NCI-H2227 treated with DMSO at 0.1 percent for 48 hours (cell line): ENCODE measurements at regions not wholly inside any gene's neighbourhood (a gene's known extent, or its start where the extent isn't known, plus 50 kb on each side); places are given as distances from the start of the nearest gene placed in this dataset.
A peak's percentile ranks its signal among the peaks of the same experiment; 100 is the strongest.

Source experiments
- DNase-seq: peaks from one replicate; lab custom pipeline; 2025; lab: John Stamatoyannopoulos, UW

DNA sequence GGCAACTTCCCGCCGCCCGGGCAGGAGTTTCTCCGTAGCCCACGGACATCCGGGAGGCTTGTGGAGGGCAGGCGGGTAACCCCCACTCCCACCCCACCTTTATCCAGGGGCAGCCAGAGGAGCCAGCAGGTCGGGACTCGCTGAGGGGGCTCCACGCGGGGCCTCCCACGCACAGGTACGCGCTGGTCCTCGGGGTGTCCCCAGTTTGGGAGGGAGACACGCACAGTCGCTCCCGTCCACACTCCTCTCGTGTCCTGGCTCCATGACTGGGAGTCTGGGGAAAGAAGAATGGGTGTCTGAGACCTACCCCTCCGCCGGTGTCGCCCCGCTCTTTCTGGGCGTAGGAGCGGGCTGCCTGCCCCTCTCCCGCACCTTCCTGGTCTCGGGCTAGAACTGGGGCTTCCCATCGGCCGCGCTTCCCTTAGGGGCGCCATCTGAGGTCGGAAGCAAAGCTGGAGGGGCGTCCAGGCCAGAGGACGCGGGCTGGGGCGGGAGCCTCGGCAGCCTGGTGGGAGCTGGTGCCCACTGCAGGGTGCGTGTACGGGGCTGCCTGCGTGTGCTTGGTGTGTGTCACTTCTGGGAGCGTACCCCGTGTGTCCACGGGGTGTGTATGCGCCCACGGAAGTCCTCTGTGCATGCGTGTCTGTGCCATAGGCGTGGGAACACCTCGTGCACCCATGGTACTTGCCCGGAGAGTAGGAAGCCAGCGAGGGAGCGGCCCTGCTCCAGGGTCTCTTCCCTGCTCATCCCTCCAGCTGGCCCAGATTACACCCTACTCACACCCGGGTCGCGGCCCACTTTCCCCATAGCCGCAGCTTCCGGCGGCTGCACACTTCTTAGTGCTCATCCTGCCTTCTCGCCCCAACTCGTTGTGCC lies 73.0 kb upstream of the LEP start:
- no peak for DNase-seq

DNA sequence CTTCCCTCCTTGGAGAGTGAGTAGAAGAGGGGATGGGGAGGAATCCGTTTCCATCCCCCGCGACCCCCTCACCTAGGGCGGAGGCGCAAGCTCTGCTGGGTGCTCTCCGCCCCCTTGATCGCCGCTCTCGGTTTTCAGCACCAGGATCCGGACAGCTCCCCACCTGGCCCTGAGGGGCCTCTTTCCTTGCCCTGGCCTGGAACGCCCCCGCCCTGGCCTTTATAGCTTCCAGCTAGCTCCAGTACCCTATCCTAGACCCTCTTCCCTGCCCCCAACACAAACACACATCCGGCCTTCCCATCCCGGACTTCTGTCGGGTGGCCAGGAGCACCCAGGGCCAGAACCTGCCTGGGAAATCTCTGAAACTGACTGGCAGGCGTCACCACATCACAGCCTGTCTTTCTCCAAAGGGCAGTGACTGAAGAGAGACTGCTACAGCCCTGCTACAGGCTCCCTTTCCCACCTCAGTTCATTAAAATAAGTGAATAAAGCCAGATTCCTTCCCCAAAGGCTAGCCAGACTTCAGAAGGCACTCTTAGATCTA lies 72.3 kb upstream of the LEP start:
- DNase-seq = no peak

DNA sequence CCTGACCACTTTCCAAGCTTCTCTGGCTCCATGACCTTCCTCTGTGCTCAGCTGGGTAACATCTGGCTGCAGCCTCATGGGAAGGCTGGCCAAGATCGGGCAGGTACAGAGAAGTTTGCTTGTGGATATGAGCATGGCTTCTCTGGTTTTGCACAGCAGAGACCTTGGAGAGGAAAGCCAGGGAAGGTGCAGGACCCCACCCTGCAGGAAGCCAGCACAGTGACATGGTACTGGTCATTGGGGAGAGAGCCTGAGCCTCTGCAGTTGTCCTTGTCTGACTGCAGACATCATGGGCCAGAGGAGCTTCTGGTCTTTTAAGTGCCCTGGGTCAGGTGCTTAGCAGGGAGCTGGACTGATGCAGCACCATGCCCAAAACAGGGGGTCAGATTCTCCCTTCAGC lies 70.6 kb upstream of the LEP start:
- DNase-seq = no peak

DNA sequence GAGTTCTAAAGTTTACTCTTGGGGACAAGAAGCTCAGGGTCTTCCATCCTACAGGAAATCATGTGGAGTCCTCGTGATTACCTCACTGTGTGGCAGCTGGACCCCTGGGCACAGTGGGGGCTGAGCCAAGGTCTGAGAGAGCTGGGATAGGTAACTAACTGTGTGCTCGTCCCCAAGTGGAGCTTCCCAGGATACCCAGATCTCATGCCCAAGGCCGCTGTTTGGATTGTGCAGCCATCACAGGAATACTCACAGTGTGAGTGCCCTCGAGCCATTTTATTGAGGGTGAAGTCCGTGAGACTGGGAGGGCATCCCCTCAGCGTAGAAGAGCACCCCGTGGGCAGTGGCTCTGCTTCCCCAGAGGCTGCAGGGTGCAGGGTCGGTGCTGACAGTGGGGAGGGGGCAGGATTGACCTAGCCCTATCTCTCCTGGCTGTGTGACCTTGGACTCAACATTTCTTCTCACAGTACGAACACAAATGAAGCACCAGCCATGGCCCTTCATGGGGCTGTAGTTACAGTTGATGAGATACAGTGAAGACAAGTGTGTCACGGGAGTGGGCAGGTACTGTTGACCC lies 69.6 kb upstream of the LEP start:
- DNase-seq = no peak

DNA sequence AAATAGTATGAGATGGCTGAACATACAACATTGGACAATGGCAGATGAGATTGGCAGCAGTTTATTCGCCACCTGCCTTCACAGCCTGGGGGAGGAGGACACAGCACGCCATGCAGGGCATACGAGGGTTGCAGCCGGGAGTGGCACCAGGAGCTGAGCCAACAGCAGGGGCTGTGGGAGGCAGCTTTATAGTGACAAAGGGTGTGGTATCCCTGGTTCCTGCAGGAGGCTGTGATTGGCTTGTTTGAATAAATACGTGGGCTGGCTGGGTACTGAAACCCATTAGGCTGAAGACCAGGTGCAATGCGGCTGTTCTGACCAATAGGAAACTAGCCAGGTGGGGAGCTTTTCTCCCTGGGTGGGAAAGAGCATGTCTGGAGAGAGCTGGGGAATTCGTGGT lies 68.9 kb upstream of the LEP start:
- no peak for DNase-seq

DNA sequence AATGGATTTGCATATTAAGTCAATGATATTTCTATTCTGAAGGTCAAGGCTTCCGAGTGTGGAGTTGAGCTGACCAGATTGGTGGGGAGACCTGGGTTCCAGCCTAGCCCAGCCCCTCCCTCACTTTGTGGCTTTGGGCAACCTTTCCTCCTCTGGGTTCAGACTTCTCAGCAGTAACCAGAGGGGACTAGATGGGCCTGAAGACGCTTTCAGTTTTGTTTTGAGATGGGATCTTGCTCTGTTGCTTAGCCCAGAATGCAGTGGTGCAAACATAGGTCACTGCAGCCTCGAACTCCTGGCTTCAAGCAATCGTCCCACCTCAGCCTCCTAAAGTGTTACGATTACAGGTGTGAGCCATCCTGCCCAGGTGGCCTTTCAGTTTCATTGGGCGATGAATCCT lies 68.1 kb upstream of the LEP start:
- DNase-seq = no peak

DNA sequence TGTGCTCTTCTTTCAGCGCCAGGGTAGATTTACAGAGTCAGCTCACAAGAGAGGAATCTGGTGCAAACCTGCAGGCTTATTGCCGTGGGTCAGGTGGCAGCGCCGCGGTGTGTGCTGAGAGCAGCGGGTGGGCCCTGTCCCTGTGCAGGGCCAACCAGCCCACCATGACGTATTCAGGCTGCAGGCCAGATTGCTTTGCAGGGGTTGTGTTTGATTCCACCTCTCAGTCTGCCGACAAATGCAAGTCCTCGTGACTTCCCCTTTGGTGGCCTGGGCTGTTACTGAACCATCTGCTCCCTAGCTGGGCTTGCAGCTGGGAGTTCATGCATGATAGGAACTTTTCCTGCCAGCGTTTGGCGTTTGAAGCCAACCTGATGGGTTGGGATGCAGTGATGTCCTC lies 66.7 kb upstream of the LEP start:
- DNase-seq = no peak

DNA sequence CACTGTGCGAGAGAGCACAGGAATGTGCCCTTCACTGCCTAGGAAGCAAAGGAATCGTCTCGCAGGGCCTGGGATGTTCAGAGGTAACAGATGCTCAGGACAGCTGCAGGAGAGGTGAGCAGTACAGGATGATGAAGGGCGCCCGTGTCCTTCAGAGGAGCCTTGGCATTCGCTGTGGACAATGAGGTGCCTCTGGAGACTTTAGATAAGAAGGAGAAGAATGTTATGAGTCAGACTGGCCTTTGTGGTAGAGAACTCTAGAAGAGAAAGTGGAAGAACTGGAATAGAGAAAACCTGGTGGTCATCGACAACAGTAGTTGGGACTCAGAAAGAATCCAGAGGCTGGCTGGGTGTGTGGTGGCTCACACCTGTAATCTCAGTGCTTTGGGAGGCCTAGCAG lies 64.4 kb upstream of the LEP start:
- DNase-seq = no peak

DNA sequence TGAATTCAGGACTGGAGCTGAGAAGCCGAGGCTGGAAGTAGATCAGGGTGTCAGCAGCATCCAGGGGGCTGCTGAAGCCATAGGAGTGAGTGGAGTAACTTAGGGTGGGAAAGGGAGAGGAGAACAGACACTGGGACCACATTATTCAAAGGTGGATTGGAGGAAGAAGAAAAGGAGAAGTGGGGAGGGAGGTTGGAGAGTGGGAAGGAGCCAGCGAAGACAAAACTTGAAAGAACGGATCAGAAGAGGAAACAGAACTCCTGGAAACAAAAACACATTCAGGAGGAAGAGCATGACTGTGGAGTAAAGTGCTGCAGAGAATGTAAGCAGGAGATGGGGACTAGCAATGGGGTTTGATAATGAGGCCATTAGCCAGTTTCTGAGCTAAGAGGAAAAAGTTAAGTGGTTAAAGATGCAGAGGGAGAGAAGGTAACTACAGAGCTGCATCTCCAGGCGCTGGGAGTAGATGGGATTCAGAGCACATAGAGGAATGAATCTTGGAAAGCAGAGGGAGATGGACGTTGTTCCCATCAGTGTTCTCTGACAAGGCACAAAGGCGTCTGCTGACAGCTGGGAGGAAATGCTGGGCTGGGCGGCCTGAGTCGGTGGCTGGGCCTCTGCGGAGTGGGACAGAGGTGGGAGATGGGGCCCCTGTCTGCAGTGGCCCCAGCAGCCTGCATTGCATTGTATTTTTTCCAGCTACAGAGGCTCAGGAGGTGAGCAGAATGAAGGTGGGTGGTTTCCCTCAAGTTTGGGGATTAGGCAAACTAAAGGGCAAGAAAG lies 63.1 kb upstream of the LEP start:
- DNase-seq = no peak

DNA sequence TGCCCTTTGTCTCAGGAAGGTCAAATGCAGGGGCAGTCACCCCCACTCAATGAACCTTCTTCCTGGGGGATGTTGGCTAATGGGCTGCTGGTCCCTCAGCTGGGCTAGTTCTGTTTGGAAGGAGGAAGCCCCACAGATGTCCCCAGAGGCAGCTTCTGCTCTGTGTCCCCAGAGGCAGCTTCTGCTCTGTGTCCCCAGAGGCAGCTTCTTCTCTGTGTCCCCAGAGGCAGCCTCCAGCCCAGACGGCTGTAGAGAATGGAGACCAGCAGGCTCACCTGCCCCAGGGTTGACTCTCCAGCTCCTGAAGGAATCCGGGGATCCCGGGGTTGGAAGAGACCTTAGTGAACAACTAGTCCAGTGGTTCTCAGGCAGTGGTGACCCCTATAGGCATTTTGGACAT lies 62.5 kb upstream of the LEP start:
- no peak for DNase-seq

DNA sequence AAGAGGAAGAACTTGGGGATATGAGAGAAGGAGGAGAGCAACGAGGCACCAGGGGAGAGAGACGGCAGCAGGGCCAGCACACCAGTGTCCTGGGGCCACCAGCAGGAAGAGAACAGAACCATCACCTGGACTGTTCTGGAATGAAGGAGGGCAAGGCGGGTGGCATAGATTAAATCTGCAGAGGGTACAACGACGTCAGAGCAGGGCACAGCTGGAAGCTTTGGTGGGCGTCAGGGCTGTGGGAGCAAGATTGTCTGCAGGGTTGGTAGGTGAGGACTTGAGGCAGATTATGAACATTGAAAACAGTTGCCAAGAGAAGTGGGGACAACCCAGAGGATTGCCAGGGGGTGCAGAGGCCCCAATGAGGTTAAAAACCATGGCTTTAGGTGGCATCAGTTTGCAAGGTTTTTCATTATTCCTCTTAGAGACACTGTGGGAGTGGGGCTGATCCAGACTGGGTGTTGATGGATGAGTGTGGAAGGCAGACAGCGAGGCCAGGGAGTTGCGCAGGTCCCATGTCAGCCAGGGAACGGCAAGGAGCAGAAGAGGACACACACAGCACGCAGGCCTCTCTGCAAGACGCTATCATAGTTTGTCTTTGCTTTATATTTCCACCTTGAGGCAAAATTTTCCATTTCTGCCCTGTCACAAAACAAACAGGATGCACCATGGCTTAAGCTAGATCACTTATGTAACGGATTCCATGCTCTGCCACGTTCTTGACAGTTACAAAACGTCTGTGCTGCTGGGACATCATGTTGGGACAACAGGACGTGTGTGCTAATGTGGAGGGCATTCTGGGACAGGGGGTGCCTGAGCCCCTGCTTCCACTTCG lies 52.5 kb upstream of the LEP start:
- DNase-seq = no peak

DNA sequence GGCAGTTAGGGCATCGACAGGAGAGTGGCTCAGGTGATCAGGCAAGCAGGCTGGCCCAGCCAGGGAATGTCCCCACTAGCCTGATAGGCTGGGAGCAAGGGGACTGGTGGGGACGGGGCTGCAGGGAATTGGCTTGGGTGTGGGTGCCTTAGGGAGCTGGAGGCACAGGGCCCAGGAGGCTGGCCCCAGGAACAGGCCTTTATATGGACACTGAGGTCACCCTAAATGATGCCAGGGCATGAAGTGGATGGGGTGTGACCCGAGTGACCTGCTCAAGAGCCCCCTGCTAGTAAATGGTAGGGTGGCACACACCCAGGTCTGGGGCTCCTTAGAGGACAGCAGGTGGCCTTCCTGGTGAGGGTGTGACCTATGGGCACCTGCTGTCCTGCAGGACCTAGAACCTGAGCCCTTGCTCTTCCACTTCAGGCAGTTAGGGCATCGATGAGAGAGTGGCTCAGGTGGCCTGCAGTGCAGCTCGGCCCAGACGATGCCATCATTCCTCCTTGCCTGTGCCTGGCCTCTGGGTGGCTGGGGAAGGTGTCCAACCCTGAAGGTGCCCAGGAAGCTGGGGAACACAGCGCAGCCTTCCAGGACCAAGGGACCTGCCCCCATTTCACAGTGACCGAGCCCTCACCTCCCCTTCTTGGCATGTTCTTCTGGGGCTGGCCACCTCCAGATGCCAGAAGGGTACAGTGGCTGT lies 51.7 kb upstream of the LEP start:
- no peak for DNase-seq

DNA sequence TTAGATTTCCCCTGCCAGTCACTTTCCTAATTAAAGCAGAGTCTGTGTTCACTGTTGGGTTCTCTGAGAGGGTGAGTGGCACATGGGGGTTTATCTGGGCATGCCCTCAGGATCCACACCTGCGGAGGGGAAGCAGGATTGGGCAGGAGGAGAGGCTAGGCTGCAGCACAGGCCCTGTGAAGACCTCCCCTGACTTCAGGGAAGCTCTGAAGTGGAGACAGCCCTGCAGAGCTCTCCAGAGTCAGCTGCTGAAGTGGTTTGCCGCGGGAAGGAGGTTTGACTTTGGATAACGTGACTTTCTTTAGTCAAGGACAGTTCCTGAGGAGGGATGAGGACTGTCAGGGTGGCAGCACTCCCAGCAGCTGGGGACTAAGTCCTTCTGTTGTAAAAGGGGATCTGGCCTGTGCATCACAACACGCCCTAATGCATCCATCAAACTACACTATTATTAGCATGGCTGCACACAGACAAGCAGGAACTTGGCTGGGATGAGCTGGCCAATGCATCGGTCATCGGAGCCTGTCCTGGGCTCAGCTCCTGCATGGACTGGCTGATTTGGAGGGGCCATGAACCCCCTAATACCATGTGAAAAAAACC lies 50.9 kb upstream of the LEP start:
- peak; percentile 24 for DNase-seq

DNA sequence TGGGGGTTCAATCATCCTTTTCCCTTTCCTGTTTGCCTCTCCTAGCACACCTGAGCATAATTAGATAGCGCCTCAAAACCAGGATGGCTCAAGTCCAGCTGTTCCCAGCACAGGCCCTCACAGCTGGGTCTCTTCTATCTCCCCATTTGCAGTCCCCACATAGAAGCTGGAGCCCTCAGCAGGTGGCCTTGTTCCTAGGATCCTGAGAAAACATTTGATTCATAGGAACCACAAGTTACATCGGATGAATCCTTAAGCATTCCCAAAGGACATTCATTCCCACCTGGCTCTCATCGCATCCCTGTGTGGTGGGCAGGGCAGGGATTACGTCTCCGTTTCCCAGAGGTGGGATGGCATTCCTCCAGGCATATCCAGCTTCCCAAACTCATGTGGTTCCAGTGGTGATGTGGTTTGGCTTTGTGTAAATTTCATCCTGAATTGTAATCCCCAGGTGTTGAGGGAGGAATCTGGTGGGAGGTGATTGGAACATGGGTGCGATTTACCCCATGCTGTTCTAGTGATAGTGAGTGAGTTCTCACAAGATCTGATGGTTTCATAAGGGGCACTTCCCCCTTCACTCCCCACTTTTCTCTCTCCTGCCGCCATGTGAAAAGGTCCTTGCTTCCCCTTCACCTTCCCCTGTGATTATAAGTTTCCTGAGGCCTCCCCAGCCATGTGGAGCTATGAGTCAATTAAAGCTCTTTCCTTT lies 49.8 kb upstream of the LEP start:
- DNase-seq = no peak
